DMS 273 (cell line): ENCODE measurements at regions not wholly inside any gene's neighbourhood (a gene's known extent, or its start where the extent isn't known, plus 50 kb on each side); places are given as distances from the start of the nearest gene placed in this dataset.

Source experiments
- DNase-seq: peaks from one replicate; lab custom pipeline; 2025; ENCODE audit not compliant: unreplicated experiment; lab: John Stamatoyannopoulos, UW

DNA sequence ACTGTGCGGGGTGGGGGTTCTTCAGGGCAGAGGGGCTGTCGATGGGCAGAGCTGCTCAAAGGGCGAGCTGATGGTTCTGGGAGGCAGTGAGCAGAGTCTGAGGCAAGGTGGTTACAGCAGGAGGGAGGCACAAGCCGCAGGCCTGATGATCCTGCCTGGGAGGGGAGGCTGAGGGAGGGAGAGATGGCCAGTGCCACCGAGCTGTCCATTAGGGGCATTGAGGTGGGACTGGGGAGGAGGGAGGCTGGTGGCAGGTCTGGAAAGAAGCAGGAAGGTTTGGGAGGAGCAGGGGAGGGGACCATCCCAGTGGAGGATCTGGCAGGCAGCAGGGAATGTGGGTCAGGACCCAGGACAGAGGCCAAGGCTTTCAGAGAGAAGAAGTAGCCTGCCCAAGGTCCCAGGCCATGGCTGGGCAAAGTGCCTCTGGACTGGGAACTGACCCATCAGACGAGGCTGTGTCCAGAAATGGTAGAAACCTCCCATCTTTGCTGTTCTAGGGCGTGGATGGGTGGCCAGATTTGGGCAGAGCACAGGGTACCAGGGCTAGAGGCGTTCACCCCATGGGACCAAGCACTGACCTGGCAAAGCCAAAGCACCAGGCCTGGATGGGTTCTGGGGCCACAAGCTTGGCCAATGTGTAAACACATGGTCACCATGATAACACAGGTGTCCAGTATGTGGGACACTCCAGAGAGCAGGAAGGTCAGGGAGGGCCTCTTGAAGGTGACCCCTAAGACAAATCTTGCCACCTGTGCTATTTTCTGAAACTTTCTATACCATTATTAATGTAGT lies 55.5 kb downstream of the INHBB start:
- DNase-seq: no peak

DNA sequence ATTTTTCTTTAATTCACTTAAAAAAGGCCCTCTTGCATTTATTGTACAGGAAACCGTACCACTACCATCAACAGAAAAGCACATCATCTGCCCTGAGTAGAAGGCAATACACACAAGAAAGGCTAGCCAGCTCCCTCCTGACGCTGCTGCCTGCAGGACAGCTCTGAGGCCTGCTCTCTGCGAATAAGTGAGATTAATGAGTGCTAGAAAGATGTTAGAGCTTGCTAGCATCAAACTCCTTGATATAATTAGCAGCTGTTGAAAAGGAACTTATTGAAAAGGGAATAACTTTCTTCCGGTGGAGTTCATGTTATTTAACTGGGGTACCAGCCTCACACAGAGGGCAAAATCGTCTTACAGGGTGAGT lies 56.1 kb downstream of the INHBB start:
- DNase-seq: no peak

DNA sequence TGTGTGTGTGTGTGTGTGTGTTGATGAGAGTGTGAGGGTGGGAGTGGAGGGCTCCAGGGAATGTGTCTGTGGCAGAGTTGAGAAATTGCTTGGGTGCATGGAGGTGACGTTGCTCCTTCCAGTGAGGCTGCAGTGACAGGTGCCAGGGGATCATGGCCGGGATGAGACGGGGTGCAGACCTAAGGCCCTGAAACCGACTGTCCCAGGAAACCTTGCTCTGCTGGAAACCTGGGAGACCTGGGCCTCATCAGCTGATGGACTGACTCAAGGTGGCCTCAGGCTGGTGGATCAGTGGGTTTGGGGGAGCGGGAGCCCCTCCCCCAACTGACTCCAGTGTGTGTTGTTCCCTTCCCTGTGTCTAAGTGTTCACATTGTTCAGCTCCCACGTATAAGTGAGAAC lies 56.6 kb downstream of the INHBB start:
- DNase-seq: no peak

DNA sequence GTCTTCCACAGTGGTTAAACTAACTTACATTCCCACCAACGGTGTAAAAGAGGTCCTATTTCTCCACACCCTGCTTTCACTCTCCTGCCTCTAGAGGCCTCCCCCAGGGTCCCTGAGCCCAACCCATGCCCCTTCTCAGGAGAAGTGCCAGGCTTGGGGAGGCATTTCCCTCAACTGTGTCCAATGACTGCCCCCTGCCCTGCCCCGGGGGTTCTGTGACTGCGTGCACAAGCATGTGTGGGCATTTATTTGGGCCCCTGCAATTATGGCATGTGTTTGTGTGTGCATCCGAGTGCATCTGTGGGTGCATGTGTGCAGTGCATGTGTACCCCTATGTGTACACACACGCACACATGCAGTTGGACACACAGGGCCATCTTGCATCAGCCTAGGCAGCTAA lies 57.3 kb downstream of the INHBB start:
- DNase-seq: no peak

DNA sequence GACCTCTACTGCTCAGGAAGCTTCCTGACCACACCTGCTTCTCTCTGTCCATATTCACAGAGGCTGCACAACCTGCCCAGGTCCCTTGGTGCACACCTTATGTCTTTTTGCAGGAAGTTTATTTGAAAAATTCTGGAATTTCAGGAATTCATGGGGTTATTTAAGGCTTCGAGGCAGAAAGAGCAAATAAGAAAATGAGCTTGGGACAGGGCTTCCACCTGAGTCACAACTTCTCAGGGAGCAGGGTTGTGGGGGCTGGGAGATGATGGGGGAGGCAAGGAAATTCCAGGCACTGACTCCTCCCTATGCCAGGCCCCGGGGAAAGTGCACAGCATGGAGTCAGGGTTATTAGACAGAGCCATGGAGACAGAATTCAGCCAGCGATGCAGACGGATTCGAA lies 57.7 kb downstream of the INHBB start:
- no peak for DNase-seq

DNA sequence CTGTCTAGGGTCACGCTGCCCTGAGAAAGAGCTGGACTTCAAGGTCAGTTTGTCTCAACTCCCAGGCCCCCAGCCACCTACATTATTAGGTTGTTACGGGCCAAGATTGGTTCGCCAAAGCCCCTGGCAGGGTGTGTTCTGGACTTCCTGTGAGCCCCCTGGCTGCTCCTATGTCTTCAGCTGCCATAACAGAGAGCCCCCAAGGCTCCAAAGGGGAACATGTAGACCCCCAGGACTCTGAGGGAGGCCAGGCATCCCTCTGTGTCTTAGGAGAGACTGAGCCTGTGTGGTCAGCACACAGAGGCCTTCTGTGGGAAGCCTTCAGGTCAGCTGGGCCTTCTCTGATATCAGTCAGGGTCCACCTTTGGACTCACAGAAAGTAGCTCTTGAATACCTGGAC lies 58.3 kb downstream of the INHBB start:
- no peak for DNase-seq

DNA sequence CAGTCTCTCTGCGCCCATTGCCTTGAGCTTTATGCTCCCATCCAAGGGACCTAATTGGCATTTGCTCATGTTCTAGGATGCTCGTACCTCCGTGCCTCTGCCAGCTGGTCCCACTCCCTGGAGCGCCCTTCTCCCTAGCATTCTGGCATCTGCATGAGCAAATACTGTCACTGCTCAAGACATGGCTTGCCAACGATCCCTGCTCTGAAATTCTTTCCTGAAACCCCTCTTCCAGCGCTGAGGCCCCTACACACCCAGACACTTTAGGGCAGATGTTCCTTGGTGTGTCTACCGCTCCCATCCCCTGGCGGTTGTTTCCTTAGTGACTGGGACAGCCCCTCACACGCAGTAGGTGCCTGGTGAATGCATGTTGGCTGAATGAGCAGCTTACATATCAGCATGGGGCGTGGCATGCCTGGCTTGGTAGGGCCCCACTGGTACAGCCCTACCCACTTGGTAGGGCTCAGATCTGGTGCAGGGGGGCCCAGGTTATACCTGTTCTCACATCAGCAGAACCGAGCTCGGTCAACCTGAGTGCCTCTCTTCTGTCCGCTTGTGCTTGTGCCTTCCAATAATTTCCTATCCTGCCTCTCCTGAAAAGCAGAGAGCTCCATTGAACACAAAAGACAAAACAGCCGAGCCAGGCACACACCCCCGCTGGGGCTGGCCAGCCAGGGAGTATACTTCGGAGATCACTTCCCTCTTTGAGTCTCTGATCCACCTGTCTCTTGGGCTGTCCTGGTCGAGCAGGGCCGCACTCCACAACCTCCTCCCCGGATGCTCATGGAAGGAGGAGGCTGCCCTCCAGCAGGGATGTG lies 59.2 kb downstream of the INHBB start:
- no peak for DNase-seq

DNA sequence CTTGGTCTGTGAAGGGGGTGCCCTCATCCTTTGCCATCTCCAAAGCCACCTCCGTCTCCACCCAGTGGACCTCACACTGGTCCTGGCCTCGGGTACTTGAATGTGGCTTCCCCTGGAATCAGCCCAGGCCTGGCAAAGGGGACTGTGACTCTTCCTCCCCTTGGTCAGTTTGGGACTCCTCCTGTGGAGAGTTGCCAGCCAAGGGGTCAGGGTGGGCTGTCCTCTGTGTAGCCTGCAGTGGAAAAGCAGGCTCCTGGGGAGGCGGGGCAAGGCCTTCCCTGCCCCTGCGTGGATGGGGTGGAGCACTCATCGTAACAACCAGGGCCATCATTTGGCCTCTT lies 59.8 kb downstream of the INHBB start:
- no peak for DNase-seq

DNA sequence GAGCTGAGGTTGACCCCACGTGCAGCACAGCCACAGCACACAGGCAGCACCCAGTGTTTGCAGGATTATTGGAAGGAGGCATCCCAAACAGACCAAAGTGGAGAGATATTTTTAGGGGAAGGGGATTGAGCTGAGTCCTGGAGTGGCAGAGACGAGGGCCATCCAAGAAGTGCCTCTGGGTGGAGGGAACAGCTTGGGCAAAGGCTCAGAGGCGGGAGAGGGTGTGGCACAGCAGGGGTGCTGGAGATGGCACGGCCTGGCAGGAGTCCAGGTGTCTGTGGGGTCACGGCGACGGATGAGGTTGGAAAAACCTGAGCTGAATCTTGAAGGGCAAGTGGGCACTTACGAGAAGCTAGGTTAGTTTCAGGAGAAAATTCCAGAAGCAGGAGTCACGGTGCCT lies 60.6 kb downstream of the INHBB start:
- no peak for DNase-seq

DNA sequence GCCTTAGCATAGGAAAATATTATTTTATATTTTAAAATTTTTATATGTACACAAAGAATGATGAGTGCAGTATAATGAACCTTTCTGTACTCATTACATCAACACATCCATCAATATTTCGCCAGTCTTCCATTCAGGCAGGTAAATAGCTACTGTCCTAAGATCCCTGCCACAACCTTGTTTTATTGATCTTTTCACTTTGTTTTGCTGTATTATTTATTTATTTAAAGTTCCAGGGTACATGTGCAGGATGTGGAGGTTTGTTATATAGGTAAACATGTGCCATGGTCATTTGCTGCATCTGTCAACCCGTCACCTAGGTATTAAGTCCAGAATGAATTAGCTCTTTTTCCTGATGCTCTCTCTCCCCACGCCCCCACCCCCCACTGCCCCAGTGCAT lies 64.6 kb downstream of the INHBB start:
- no peak for DNase-seq

DNA sequence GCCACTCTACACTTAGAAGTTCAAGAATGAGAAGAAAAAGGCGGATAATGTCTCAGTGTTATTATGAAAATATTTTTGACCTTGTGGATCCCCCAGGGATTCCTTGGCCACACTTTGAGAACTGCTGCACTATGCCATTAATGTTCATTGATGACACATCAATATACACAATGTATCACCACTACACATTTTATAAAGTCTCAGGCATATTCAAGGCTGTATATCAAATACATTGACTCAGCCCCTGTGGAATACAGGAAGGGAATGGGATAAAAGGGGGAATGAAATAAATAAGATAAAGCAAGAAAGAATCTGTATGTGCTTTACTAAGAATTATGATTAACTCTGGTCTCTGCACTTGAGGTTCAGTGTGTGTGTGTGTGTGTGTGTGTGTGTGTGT lies 69.1 kb downstream of the INHBB start:
- DNase-seq: no peak

DNA sequence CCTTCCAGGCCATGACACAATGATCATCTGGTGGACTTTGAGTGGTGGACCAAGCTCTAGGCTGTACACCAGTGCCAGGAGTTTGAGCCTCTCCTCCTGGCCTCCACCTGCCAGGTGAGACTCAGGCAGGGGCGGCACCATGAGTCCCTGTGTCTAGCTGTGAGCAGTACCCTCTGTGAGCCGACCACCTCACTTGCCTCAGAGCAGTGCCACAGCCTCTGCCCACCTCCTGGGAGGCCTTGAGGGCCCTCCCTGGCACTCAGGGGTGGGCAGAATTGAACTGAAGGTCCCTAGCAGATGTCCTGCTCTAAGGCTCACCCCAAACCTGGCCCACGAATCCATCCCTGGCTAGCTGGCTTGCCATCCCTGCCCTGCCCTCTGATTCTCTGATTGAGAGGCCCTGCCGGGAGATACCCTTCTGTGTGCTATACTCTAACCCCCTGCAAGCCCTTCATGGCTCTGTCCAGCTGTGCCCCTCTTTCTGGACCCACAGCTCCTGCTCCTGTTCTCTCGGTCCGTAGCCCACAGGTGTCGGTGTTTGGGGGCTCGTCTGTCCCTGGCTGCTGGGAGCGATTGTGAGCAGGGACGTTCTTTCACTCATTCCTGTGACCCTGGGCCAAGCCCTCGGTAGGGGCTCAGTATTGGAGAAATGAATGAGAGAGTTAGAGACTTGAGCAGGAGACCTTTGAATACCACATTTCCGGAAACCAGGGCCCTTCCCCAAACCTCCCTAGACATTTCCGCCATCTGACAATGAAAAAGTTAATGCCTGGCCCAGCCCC lies 70.0 kb downstream of the INHBB start:
- DNase-seq: no peak

DNA sequence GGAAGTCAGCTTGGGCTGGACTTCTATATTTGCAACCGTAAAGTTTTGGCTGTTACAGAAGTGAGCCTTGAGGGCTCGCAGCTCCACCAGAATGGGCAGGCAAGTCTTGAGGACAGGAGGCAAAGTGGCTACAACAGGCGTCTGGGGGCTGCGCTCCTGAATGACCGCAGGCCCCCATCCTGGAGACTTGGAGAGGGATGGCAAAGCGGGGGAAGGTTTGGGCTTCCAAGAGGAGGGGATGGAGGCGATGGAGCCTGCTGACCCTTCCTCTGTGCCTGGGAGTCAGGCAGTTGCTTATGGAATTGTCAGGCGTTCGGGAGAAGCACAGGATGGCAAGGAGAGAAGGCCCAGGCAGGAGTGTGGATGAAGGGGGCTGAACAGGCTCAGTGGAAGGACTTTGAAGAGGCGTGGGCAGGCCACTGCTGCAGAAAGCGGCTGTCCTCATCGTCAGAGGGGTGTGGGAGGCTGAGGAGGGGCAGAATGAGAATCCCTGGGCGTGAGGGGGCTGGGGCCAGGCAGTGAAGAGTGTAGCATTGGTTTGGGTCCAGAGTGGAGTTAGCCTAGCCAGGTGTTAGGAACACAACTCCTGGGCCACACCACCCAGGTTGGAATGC lies 72.3 kb downstream of the INHBB start:
- DNase-seq: no peak

DNA sequence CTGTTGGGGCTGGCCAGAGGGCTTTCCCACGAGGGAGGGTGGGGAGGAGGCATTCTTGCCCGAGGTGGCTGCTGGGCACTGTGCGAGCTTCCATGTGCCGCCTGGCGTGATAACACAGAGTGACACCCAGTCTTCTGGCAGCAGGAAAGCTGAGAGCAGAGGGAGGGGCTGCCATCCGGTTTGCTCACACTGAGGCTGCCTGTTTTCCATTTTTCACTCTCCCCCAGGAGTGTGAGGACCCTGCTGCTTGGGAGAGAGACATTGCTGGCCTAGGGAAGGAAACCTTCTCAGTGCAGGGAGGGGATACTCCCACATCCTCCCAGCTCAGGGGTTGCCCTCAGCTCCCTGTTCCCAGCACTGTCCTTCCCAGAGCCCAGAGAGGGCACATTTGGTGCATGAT lies 73.1 kb downstream of the INHBB start:
- no peak for DNase-seq

DNA sequence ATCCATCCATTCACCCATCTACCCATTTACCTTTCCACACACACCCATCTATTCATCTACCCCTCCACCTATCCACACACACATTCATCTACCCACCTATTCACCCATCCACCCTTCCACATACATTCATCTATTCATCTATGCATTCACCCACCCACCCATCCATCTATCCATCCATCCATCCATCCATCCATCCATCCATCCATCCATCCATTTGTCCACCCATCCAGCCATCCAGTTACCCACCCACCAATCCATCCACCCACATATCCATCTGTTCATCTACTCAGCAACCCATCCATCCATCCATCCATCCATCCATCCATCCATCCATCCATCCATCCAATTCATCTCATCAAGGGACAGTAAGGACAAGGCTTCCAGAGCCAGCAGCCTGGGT lies 74.0 kb downstream of the INHBB start:
- DNase-seq: no peak

DNA sequence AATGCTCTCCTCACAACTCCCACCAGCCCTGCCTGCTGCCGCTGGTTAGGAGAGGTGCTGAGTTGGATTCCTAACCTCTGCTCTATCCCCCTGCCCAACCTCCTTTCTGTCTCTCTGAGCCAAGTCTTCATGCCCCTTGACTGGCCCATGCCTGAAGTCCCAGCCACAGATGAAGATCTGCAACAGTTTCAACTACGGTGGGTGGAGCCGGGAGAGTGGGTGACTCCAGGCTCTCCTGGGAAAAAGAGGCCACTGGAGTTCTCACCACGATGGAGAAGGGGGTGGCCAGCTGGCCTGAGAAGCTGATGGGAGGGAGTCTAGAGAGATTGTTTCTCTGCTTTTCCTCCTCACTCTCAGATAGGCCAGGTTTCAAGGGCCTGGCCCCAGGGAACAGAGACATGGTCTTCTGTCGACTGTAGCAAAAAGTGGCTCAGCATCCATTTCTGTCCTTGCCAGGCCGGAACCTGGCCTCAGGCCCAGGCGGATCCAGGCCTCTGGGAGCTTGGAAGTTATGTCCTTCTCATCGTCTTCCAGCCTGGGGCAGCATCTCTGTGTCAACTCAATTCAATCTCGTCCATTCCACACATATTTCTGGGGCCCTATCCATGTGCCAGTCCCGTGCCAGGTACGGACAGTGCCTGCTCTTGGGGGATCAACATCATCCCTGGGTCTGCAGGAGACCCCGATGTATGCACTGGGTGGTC lies 75.3 kb downstream of the INHBB start:
- no peak for DNase-seq

DNA sequence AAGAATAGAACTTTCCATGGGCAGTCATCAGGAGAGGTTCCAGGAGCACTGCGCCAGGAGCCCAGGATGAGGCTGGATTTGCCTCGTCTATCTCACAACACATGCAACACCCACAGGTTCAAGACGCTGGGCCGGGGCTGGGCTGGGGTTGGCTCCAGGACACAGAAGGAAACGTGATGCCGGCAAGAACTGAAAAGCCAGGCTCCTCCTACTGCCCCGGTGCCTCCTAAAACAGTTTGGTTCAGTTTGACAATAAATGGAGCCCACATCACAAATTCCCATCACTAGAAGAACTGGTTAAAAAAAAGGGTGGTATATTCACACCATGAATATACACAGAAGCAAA lies 75.9 kb downstream of the INHBB start:
- no peak for DNase-seq

DNA sequence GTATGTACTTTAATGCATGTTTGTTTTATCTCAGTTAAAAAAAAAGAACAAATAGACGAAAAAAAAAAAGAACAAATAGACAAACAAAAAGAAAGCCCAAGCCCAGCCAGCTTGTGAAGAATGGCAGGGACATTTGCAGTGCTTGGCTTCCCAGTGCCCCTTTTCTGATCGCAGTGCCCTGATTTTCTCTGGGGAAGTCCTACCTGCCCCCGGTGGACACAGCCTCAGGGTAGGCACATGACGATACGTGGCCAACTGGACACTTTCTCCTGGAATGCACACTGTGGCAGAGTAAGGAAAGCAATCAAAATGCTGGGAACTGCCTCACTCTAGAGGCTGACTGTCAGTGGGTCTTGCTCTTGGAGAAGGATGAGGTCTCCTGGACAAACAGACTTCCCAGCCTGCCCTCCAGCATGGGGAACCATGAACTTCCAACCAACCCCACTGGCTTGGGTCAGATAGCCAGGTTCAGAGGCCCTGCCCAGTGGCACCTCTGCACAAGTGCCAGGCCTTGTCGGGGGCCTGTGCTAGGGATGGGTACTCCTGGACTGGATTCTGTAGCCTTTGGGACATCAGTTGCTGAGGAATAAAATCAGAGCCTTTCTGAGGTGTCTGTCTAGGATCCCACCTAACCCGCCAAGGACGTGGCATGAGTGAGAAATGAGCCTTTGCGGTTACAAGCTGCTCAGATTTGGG lies 76.7 kb downstream of the INHBB start:
- no peak for DNase-seq

DNA sequence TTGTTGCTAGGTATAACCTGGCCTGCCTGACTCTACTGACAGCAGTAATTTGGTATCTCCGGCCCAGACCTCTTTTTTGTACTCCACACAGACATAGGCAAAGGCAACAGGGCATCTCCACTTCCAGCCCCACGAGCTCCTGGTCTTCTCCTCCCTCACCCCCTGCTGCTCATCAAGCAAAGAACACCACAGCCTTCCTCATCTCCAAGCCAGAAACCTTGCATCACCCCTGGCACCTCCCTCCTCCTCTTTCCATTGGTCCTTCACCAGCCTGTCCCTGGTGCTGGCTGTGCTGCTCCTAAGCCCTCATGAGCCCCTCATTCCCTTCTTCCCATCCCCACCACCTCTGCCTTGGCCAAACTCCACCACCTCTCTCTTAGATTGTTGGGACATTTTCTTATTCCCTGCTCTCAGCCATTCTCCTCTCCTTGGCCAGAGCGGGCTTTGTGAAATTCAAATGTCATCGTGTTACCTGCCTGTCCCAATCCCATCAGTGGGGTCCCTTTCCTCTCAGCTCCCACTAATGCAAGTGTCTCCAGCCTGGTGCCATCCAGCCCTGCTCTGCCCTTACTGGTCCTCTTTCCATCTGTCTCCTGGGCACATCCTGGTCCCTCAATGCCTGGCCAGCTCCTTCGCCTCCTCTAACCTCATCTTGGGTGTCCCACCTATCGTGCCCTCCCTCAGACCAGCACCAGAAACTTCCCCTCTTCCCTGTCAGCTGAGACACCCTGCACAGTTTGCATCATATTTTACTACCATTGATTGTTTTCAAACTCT lies 77.4 kb downstream of the INHBB start:
- no peak for DNase-seq
